CD14-positive monocyte (primary cell): ENCODE measurements at regions not wholly inside any gene's neighbourhood (a gene's known extent, or its start where the extent isn't known, plus 50 kb on each side); places are given as distances from the start of the nearest gene placed in this dataset.

Experiments used
- DNase-seq, 3 donors: peaks; one replicate each; pipeline ENCODE4 v3.0.0-alpha.2; 2011 to 2022
- H2AFZ ChIP-seq: 2 replicates; pipeline ENCODE4 v1.6.0; 2012; ENCODE audit warnings: mild to moderate bottlenecking, low read depth, low read length, inconsistent platforms; ENCODE audit not compliant: insufficient read depth, poor library complexity, severe bottlenecking
- H3K27ac ChIP-seq, 2 donors: 1 replicate in 1 of 2; 2 replicates in 1 of 2; pipeline ENCODE4 v1.5.1; 2012 to 2013; ENCODE audit warnings: low read length in 2 of 2, control low read depth in 1 of 2, inconsistent platforms in 1 of 2, low read depth in 1 of 2, mild to moderate bottlenecking in 1 of 2
- H3K27me3 ChIP-seq, 2 donors: one replicate each; pipeline versions ENCODE4 v1.6.0 to v1.6.1; 2011 to 2013; ENCODE audit warnings: low read length in 2 of 2; ENCODE audit not compliant: control insufficient read depth in 2 of 2, insufficient read depth in 2 of 2
- H3K36me3 ChIP-seq, 2 donors: replicated peaks in 1 of 2; 1 replicate in 1 of 2; 2 replicates in 1 of 2; pipeline versions ENCODE4 v1.5.1 to v1.6.1; 2012 to 2013; ENCODE audit warnings: low read length in 2 of 2, control low read depth in 1 of 2, inconsistent platforms in 1 of 2, mild to moderate bottlenecking in 1 of 2; ENCODE audit not compliant: insufficient read depth in 2 of 2, control insufficient read depth in 1 of 2
- H3K4me1 ChIP-seq, 2 donors: 1 replicate in 1 of 2; 2 replicates in 1 of 2; pipeline versions ENCODE4 v1.5.1 to v1.6.1; 2012 to 2013; ENCODE audit warnings: low read length in 2 of 2, control low read depth in 1 of 2, inconsistent platforms in 1 of 2, mild to moderate bottlenecking in 1 of 2, moderate library complexity in 1 of 2; ENCODE audit not compliant: insufficient read depth in 2 of 2, control insufficient read depth in 1 of 2
- H3K4me2 ChIP-seq: replicated peaks from 2 replicates; pipeline ENCODE3; 2012; ENCODE audit warnings: low read length, moderate library complexity, mild to moderate bottlenecking; ENCODE audit not compliant: poor library complexity, severe bottlenecking; ENCODE audit errors: extremely low read depth
- H3K4me3 ChIP-seq, 3 experiments: fragments of 200-600 bp in 1 of 3; sonication (generic) in 1 of 3; replicated peaks in 1 of 3; 1 replicate in 2 of 3; 2 replicates in 1 of 3; pipeline ENCODE4 v1.5.1; 2011 to 2013; ENCODE audit warnings: low read length in 3 of 3, mild to moderate bottlenecking in 3 of 3, control low read depth in 2 of 3, low read depth in 2 of 3, inconsistent platforms in 1 of 3, moderate library complexity in 1 of 3
- H3K79me2 ChIP-seq: 2 replicates; pipeline ENCODE4 v1.6.0; 2012; ENCODE audit warnings: mild to moderate bottlenecking, control low read depth, inconsistent platforms, low read length, moderate library complexity; ENCODE audit not compliant: insufficient read depth
- H3K9ac ChIP-seq: 2 replicates; pipeline ENCODE4 v1.6.0; 2017; ENCODE audit warnings: low read length, mild to moderate bottlenecking; ENCODE audit not compliant: insufficient read depth, poor library complexity, severe bottlenecking
- H3K9me3 ChIP-seq, 2 donors: replicated peaks in 1 of 2; 1 replicate in 1 of 2; 2 replicates in 1 of 2; pipeline versions ENCODE4 v1.5.1 to v1.6.1; 2012 to 2013; ENCODE audit warnings: low read length in 2 of 2, control low read depth in 1 of 2; ENCODE audit not compliant: control insufficient read depth in 1 of 2, insufficient read depth in 1 of 2
- H4K20me1 ChIP-seq: 2 replicates; pipeline ENCODE4 v1.6.0; 2012; ENCODE audit warnings: mild to moderate bottlenecking, low read length, control low read depth, moderate library complexity; ENCODE audit not compliant: insufficient read depth
- H3K27ac Mint-ChIP-seq, 7 donors: one replicate each; pipeline ENCODE4 v1.8.0; 2020; ENCODE audit warnings: mild to moderate bottlenecking in 7 of 7, mixed read lengths in 7 of 7, moderate library complexity in 6 of 7, inconsistent platforms in 2 of 7
- H3K27me3 Mint-ChIP-seq, 3 donors: one replicate each; pipeline ENCODE4 v1.8.0; 2021 to 2022; ENCODE audit warnings: low read depth in 3 of 3, mild to moderate bottlenecking in 3 of 3, mixed read lengths in 3 of 3, moderate library complexity in 3 of 3, inconsistent platforms in 1 of 3
- H3K36me3 Mint-ChIP-seq, 2 donors: one replicate each; pipeline ENCODE4 v1.8.0; 2020; ENCODE audit warnings: mixed read lengths in 2 of 2, inconsistent platforms in 1 of 2, mild to moderate bottlenecking in 1 of 2
- H3K4me1 Mint-ChIP-seq: one replicate; pipeline ENCODE4 v1.8.0; 2020; ENCODE audit warnings: mild to moderate bottlenecking, mixed read lengths
- H3K4me3 Mint-ChIP-seq, 2 donors: one replicate each; pipeline ENCODE4 v1.8.0; 2020; ENCODE audit warnings: mild to moderate bottlenecking in 2 of 2, mixed read lengths in 2 of 2, moderate library complexity in 1 of 2
- H3K9me3 Mint-ChIP-seq, 7 donors: one replicate each; pipeline ENCODE4 v1.8.0; 2020 to 2022; ENCODE audit warnings: mixed read lengths in 7 of 7, mild to moderate bottlenecking in 6 of 7, moderate library complexity in 6 of 7, inconsistent platforms in 2 of 7
- WGBS: methylation state at CpG from one replicate; pipeline ENCODE4 v1.1.5; 2013; ENCODE audit warnings: missing lambda C conversion rate; ENCODE audit not compliant: insufficient coverage; 5-methylcytosine and 5-hydroxymethylcytosine counted together
- intact Hi-C, 2 donors: fragments of 100-400 bp; cut with micrococcal nuclease; formaldehyde crosslinking; loops; one replicate each; pipeline versions ENCODE4 v1.15.0 to v1.15.1; 2023
- TF ChIP-seq, protein P1 (sequence below): fragments of 200-600 bp; IDR thresholded peaks from one replicate; pipeline ENCODE4 v1.8.0; 2022; ENCODE audit warnings: antibody characterized with exemption, mild to moderate bottlenecking

DNA sequence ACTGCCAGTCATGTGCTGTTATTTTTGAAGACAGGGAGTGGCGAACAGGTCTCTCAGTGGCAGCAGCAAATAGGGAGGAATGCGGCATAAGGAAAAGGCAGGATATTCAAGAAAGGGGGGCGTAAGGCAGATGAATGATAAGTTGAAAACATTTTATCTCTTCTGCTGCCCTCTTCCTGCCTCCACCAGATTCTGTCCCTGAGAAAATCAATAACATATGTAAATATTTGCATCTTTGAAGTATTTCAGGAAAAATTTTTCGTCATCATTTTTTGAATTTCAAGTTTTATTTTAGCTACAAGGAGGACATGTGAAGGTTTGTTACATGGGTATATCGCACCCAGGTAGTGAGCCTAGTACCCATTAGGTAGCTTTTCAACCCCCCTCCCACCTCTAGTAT lies 616.7 kb downstream of the MCTP2 start:
- Histone ChIP-seq H3K36me3 (no peaks in the 10 kb centered on the region), H3K4me1 (no peaks in the 10 kb centered on the region), H3K9me3 (peaks cover 0 to 4% of the 10 kb centered on the region in 2 donors), H3K9ac (no peak overlapping the region), H3K27me3 (peaks cover 28 to 31% of the 10 kb centered on the region in 2 donors), H4K20me1 (no peaks in the 10 kb centered on the region), H2AFZ (no peak overlapping the region), H3K79me2 (no peaks in the 10 kb centered on the region), H3K27ac (no peak overlapping the region), H3K4me2 (no peak overlapping the region), H3K4me3 (no peak overlapping the region)
- Mint-ChIP-seq H3K27ac (no peak overlapping the region), H3K36me3 (no peaks in the 10 kb centered on the region), H3K4me1 (no peaks in the 10 kb centered on the region), H3K27me3 (peaks cover 31 to 38% (median 32%) of the 10 kb centered on the region in 3 donors), H3K9me3 (peaks cover 6 to 17% (median 9%) of the 10 kb centered on the region in 7 donors), H3K4me3 (no peak overlapping the region)
- WGBS = 100% methylated on average over 1 of the region's 5 CpGs
- no peak for DNase-seq
- TF ChIP-seq, protein P1, sequence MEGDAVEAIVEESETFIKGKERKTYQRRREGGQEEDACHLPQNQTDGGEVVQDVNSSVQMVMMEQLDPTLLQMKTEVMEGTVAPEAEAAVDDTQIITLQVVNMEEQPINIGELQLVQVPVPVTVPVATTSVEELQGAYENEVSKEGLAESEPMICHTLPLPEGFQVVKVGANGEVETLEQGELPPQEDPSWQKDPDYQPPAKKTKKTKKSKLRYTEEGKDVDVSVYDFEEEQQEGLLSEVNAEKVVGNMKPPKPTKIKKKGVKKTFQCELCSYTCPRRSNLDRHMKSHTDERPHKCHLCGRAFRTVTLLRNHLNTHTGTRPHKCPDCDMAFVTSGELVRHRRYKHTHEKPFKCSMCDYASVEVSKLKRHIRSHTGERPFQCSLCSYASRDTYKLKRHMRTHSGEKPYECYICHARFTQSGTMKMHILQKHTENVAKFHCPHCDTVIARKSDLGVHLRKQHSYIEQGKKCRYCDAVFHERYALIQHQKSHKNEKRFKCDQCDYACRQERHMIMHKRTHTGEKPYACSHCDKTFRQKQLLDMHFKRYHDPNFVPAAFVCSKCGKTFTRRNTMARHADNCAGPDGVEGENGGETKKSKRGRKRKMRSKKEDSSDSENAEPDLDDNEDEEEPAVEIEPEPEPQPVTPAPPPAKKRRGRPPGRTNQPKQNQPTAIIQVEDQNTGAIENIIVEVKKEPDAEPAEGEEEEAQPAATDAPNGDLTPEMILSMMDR = no peak
- intact Hi-C loops = no loop called here

DNA sequence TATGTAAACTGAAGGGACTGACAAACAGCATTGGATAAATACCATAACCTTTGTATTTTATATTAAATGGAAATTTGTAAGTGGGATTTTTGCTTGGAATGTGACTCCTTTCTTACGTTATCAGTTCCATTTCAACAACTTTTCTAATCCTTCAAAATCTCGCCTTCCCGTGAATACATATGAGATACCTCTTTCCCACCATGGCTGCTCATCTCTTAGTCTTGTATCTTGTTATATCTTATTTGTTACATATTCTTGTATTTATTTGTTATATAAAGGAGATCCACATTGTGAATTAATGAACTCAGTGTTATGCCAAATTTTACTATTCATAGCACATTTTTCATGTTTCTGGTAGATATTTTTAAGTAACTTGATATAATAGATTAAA lies 623.7 kb downstream of the MCTP2 start:
- DNase-seq = no peak
- Histone ChIP-seq H3K9ac (no peak overlapping the region), H2AFZ (no peak overlapping the region), H3K36me3 (no peaks in the 10 kb centered on the region), H3K4me3 (no peak overlapping the region), H3K27ac (no peak overlapping the region), H3K79me2 (no peaks in the 10 kb centered on the region), H3K9me3 (peaks cover 20 to 27% of the 10 kb centered on the region in 2 donors), H3K27me3 (no peaks in the 10 kb centered on the region), H4K20me1 (no peaks in the 10 kb centered on the region), H3K4me2 (no peak overlapping the region), H3K4me1 (no peaks in the 10 kb centered on the region)
- TF ChIP-seq, protein P1 = no peak
- H3K4me1 Mint-ChIP-seq = no peaks in the 10 kb centered on the region
- H3K9me3 Mint-ChIP-seq = peaks cover 10 to 21% (median 15%) of the 10 kb centered on the region in 7 donors
- no peak overlapping the region for H3K4me3 Mint-ChIP-seq
- H3K27ac Mint-ChIP-seq = no peak overlapping the region
- no CpG with 5 or more reads among the region's 3 CpGs for WGBS
- H3K27me3 Mint-ChIP-seq = peaks cover 0 to 1% (median 0%) of the 10 kb centered on the region in 3 donors
- intact Hi-C loops = no loop called here
- no peaks in the 10 kb centered on the region for H3K36me3 Mint-ChIP-seq
